CD4-positive, alpha-beta T cell treated with Interferon gamma for 1 hour (primary cell): ENCODE measurements at regions not wholly inside any gene's neighbourhood (a gene's known extent, or its start where the extent isn't known, plus 50 kb on each side); places are given as distances from the start of the nearest gene placed in this dataset.
"Not testable (repeated sequence)": the region's sequence is repeated elsewhere in the genome, so short reads cannot be mapped to it uniquely, and the experiment has no call there.

ENCODE experiments used
- DNase-seq: peaks from one replicate; pipeline ENCODE4 v3.0.0-alpha.2; 2020

DNA sequence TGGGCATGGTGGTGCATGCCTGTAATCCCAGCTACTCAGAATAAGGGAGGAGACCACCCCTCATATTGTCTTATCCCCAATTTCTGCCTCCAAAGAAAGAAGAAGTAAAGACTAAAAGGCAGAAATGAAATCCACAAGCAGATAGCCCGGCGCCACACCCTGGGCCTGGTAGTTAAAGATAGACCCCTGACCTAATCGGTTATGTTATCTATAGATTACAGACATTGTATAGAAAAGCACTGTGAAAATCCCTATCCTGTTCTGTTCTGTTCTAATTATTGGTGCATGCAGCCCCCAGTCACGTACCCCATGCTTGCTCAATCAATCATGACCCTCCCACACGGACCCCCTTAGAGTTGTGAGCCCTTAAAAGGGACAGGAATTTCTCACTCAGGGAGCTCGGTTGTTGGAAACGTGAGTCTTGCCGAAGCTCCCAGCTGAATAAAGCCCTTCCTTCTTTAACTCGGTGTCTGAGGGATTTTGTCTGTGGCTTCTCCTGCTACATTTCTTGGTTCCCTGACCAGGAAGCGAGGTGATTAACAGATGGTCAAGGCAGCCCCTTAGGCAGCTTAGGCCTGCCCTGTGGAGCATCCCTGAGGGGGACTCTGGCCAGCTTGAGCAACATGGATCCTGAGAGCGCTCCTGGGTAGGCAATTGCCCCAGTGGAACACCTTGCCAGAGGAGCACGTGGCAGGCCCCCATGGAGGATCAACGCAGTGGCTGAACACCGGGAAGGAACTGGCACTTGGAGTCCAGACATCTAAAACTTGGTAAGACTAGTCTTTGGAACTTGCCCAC, 188.7 kb upstream of the NDUFV2 start:
- DNase-seq = not testable (repeated sequence)

DNA sequence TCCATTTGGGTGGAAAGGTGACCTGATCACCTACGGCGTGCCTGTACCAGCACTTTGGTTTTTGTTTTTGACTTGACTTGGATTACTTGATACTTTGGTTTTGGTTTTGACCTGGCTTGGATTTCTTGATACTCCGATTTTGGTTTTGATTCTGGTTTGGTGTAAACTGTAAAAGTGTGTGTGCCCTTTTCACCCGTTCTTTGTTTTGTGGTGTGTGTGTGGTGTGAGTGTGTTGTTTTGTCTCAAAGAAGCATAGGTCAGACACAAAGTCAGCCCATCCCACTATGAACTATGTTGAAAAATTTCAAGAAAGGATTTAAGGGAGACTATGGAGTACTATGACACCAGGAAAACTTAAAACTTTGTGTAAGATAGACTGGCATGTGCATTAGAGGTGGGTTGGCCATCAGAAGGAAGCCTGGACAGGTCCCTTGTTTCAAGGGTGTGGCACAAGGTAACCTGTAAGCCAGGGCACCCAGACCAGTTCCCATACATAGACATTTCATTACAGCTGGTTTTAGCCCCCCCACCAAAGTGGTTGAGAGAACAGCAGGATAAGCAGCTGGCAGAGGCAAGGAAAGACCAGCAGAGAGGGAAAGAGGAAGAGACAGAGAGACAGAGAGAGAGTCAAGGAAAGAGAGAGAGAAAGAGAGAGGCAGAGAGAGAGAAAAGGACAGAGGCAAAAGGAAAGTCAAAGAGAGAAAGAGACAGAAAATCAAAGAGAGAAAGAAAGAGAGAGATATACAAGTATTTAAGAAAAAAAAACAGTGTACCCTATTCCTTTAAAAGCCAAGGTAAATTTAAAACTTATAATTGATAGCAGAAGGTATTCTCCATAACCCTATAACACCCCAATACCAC, 187.9 kb upstream of the NDUFV2 start:
- DNase-seq = not testable (repeated sequence)

DNA sequence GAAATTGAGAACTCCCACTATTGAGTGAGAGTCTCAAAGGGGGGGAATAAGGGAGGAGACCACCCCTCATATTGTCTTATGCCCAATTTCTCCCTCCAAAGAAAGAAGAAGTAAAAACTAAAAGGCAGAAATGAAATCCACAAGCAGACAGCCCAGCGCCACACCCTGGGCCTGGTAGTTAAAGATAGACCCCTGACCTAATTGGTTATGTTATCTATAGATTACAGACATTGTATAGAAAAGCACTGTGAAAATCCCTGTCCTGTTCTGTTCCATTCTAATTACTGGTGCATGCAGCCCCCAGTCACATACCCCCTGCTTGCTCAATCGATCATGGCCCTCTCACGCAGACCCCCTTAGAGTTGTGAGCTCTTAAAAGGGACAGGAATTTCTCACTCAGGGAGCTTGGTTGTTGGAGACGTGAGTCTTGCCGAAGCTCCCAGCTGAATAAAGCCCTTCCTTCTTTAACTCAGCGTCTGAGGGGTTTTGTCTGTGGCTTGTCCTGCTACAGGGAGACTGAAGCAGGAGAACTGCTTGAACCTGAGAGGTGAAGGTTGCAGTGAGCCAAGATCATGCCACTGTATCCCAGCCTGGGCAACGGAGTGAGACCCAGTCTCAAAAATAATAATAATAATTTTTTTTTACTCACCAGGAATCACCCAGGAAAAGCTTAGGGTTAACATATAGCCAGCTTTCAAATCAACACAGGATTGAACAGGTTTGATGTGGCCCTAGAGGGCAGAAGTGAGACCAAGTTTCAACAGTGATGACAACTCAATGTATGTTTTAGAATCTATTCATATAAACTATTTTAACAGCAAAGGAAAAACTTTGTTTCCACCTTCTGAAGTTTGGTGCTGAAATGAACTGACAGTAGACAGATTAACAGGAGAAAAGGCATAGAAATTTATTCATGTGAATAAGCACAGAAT, 181.4 kb upstream of the NDUFV2 start:
- not testable (repeated sequence) for DNase-seq

DNA sequence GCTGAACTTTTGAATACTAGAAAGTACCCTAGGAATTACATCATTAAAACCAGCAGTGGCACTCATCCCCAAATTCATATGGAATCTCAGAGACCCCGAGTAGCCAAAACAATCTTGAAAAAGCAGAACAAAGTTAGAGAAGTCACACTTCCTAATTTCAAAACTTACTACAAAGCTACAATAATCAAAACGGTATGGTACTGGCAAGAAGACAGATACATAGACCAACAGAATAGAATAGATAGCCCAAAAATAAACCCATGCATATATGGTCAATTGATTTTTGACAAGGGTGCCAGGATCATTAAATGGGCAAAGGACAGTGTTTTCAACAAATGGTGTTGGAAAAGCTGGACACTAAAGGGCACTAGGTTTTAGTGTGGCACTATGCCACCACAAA, 176.0 kb upstream of the NDUFV2 start:
- DNase-seq = no peak

DNA sequence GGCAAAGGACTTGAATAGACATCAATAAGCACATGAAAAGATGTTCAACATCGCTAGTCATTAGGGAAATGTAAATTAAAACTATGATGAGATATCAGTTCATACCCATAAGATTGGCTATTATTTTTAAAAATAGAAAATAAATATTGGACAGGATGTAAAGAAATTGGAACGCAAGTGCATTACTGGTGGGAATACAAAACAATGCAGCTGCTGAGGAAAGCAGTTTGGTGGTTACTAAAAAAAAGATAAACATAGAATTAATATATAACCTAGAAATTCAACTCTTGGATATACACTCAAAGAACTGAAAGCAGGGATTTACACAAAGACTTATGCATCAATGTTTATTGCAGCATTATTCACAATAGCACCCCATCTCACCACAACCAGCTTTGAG, 174.5 kb upstream of the NDUFV2 start:
- DNase-seq = no peak

DNA sequence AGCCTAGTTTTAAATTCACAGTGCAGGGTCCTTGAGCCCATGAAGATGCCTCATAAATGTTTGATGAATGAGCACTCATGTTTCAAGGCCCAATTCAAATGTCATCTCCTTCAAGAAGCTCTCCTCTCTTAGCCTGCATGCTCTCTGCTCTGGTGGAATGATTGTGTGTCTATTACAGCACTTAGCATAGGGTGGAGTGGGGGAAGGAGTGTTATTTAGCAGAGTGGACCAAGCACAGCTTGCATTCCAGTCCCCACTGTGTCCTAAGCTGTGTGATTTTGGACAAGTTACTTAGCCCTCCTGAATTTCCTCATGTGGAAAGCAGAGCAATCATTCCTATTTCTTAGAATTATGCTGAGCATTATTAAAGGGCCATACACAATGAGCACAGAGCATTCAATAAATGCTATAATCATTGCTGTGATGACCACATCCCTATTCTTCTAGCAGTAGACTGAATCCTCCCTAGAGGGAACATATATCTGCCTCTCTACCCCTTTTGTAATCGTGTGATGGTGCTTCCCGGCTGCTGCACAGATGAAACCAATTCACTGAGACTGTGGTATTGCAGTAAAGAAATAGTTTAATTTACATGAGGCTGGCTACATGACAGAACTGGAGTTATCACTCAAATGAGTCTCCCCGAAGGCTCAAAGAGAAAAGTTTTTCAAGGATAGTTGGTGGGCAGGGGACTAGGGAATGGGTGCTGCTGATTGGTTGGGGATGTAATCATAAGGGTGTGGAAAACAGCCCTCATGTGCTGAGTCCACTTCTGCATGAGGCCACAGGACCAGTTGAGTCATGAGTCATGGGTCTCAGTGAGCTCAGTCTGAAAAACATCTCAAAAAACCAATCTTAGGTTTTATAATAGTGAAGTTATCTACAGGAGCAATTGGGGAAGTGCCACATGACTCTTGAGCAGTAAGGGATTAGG, 173.4 kb upstream of the NDUFV2 start:
- DNase-seq = no peak

DNA sequence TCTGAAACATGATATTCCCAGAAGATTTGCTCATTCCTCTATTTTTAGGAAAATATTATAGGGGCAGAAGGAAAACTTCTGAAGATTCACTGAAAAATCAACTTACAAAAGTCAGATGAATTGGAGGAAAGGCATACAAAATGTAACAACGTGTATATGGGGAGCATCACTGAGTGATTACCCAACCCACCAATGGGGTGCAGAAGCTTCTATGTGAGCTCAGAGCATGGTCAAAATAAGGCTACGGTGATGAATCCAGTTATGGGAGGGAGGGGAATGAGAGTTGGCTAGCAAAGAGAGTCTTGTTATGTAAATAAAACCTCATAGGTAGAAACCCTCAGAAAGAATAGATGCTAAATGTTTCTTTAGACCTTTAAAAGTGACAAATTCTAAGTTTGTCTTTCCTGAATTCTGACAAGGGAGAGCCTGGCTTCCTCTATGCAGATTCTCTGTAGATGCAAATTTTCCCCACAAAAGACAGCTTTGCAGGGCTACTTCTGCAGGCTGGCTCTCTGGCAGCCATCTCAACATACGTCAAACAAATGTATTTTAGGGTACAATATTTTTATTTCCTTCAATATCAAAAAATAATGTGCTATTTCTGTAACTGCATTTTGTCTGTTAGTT, 171.4 kb upstream of the NDUFV2 start:
- no peak for DNase-seq

DNA sequence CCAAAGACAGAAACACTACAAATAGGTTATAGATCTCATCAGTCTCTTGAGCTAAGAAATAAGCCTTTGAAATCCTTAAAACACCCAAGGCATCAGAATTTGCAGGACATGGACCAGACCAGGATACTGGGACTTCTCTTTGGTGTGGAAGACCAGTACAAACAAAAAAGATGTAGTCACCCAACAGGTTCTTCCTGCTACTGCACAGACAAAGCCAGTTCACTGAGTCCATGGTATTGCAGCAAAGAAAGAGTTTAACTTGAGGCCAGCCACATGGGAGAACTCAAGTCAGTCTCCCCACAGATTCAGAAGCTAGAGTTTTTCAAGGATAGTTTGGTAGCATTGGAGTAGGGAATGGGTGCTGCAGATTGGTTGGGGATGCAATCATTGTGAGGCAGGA, 169.6 kb upstream of the NDUFV2 start:
- DNase-seq = no peak

DNA sequence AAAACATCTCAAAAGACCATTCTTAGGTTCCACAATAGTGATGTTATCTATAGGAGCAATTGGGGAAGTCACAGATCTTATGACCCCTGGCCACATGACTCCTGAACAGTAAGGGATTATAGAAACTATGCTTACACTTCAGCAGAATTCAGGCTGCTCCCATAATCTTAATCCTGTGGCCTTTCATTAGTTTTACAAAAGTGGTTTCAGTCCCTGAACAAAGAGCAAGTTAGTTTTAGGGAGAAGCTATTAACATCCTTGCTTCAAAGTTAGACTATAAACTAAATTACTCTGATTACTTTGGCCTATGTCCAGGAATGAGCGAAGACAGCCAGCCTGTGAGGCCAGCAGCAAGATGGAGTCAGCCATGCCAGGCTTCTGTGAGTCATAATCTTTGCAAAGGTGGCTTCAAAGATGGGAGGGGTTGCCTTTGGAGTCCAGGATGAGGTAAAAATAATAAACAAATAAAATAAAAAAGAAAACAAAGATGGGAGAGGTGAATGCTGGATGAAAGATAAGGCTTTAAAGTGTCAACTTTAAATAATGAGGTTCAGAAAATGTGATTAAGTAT, 168.7 kb upstream of the NDUFV2 start:
- no peak for DNase-seq

DNA sequence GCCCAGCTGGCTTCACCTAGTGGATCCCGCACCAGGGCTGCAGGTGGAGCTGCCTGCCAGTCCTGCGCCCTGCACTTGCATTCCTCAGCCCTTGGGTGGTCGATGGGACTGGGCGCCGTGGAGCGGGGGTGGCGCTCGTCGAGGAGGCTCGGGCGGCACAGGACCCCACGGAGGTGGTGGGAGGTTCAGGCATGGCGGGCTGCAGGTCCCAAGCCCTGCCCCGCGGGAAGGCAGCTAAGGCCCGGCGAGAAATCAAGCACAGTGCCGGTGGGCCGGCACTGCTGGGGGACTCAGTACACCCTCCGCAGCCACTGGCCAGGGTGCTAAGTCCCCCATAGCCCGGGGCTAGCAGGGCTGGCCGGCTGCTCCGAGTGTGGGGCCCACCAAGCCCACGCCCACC, 167.2 kb upstream of the NDUFV2 start:
- not testable (repeated sequence) for DNase-seq

DNA sequence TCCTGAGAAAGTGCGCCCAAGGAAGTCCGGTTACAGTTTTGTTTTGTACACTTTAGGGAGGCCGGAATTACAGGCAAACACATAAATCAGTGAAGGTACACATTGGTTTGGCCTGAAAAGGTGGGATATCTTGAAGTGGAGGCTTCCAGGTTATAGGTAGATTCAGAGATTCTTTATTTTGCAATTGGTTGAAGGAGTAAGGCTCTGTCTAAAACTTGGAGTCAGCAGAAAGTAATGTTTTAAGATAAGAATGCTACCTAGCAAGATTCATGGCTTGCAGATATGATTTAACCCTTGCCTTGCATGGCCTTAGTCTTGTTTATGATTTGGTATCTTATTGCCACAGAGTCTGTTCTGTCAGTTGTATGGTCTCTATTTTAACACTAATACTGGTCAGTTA, 165.9 kb upstream of the NDUFV2 start:
- no peak for DNase-seq

DNA sequence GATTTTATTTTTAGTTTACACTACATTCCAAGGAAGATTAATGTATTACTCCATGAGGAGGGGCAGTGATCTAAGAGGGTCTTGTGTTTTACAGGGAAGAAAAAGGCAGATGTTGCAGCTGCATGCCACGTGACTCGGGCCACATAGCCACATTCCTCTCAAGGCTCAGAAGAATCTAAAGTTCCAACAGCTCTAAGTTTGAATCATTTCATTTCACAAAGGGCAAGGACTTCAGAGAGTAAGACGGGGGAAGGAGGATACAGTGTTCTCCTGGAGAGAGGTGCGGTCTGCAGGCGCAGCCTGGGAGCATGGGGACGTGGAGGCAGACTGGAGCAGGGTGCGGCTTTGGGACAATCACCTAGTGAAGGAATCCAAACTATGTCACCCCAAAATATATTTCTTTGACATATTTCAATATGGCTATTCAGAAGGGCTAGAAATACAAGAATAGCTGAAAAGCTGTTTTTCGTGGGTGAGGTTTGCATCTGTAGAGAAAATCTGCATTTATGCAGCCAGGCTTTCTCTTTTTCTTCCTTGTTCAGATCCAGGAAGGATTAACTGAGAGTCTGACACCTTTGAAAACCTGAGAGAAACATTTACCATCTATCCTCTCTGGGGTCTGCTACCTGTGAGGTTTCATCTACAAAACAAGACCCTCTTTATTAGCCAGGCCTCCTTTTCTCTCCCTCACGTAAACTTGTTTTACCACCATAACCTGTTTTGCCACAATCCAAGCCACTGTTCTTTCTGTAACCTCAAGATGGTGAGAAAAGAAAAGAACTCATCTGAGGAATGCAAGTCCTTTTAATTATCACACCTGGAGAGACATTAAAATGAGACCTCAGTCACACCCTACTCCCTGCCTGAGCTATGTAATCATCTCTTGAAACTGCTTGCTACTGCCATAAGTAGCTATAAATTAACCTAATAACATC, 165.1 kb upstream of the NDUFV2 start:
- DNase-seq = no peak

DNA sequence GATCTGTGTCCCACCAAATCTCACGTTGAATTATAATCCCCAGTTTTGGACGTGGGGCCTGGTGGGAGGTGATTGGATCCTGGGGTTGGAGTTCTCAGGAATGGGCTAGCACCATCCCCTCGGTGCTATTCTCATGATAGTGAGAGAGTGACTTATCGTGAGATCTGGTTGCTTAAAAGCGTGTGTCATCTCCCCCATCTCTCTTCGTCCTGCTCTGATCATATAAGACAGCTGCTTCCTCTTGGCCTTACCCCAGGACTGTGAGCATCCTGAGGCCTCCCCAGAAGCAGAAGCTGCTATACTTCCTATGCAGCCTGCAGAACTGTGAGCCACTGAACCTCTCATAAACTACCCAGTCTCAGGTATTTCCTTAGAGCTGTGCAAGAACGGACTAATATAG, 163.7 kb upstream of the NDUFV2 start:
- DNase-seq = no peak

DNA sequence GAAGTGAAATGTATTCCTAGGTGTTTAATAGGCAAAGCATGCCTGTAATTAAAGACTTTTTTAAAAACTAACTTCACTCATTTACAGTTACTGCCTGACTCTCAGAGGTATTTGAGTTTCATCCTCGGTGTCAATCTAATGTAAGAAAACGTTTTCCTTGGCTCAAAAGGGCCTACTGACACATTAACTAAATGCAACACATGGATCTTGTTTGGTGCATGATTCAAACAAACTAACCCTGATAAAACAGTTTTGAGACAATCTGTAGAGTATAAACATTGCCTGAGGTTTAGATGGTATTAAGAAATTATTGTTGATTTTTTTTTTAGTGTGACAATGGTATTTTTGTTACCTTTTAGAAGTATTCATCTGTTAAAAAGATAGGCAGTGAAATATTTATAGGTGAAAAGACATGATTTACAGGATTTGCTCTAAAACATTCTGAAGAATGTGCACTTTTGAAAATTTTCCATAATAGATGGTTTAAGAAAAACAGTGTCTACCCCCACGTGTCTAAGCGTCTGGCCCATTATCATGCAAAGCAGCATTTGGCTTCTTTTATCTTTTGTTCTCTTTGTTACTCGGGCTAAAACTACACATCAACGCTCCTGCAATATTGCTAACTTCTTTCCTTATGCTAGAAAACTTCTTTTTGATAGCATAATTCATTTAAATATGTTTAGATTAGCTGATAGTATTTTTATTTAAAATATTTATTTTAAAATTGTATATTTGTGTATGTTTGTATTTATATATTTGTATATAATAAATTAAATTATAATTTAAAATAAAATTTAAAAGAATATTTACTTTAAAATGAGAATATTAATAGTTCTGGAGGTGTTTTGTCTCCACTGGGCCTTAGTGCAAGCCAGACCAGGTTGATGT, 160.2 kb upstream of the NDUFV2 start:
- DNase-seq = no peak

DNA sequence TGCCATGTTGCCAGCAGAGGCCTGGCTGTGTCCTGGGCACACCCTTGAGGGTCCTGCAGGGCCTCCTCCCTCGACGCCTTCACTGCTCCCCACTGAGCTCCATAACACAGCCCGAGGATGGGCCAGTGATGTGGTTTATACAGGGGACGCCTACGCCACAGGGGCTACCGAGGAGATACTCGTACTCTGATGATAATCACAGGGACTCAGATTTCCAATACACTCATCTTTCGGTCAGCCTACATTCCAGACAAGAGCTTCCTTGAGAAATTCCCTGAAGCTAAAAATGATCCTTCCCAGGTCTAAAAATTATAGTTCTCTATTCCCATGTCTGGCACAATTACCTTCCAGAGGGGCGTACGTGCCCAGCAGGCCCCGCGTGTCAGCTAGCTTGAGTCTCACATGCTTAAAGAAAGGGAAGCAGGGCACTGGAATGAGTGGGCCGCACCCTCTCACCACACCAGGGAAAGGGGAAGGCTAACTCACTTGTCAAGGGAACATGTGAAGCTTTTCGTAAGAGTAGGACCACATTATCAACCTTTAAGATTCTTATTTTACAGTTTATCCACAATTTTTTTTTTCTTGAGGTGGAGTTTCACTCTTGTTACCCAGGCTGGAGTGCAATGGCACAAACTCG, 159.5 kb upstream of the NDUFV2 start:
- no peak for DNase-seq

DNA sequence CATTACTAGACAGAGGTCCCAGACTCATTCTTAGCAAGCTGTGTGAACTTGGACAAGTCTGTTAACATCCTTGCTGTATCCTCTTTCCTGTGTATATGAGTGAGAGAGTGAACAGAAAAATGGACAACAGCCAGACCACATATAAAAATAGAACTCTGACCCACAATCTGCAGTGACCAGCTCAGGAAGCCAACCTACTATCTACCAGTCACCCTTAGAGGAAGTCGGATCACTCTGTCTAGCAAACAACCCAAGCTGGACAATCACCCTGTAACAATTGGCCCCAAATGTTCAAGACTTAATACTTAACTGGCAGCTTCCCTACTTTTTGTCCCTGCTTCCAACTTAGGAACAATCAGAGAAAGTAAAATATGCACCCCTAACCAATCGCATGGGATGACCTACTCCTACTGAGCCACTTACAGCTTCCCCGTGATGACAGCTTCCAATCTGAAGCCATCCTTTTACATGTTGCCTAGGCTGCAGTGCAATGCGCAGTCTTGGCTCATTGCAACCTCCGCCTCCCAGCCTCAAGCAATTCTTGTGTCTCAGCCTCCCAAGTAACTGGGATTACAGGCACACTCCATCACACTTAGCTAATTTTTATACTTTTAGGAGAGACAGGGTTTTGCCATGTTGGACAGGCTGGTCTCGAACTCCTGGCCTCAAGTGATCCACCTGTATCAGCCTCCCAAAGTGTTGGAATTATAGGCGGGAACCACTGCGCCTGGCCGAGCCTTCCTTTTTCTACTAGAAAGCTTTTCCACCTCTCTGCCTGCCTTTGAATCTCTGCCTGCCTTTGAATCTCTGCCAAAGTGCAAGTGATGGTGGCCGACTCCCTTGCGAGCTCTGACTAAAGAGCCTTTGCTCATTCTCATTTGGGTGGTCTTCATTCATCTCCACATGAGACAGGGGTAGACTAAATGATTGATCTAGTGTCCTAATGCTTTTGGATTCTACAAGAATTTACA, 158.3 kb upstream of the NDUFV2 start:
- no peak for DNase-seq

DNA sequence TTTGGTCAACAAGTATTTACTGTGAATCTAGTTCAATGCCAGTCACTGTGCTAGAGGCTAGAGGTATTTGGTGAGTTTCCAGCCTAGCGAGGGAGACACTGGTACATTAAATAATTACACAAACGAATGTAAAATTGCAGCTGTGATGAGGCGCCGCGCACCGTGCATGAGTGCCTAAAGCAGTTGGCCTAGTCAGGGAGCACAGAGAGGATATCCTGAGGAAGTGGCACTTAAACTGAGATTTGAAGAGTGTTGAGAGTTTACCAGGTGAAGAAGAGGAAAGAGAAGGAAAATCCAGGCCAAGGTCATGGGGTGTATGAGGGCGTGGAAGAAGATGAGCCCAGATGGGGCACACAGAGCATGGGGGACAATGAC, 157.6 kb upstream of the NDUFV2 start:
- no peak for DNase-seq
